HepG2 (cell line): ENCODE measurements at regions not wholly inside any gene's neighbourhood (a gene's known extent, or its start where the extent isn't known, plus 50 kb on each side); places are given as distances from the start of the nearest gene placed in this dataset.

Experiments
- ATAC-seq: fragments of 200-7000 bp; cut with Tn5 transposase; 3 replicates; pipeline ENCODE4 v1.9.1; 2020; ENCODE audit warnings: mild to moderate bottlenecking, moderate library complexity
- BruUV-seq: library from RNA; stranded (reverse); fragments of 400-500 nt; replicated peaks from 2 replicates; lab custom pipeline; 2021; lab: Mats Ljungman, UMichigan
- CTCF ChIA-PET: fragments of 300-600 bp; formaldehyde crosslinking; extraction: SDS; loops from one replicate; lab custom pipeline; 2021; ENCODE audit warnings: low total read pairs, inconsistent platforms, low intra/inter-chr PET ratio; lab: Yijun Ruan, JAX
- POLR2A ChIA-PET: fragments of 350-600 bp; sonication (Branson Sonifier 250); formaldehyde crosslinking; loops from one replicate; lab custom pipeline; 2020; ENCODE audit warnings: antibody characterized with exemption, inconsistent platforms; lab: Yijun Ruan, JAX
- DNase-seq: peaks from one replicate; pipeline ENCODE4 v3.0.0-alpha.2; 2015; ENCODE audit warnings: low spot score
- FAIRE-seq: peaks from 3 replicates; lab custom pipeline; 2011; peaks lifted over from hg19 to GRCh38; lab: Jason Lieb, UNC
- H2AFZ ChIP-seq: one replicate; pipeline ENCODE4 v1.6.1; 2011; ENCODE audit warnings: low read length, inconsistent platforms
- H3K27ac ChIP-seq: fragments of 300-600 bp; 3 replicates; pipeline ENCODE4 v1.8.0; 2011; ENCODE audit warnings: mixed run types, mild to moderate bottlenecking, mixed read lengths, low read length, inconsistent platforms; ENCODE audit not compliant: insufficient read depth; ENCODE audit errors: extremely low read length
- H3K27me3 ChIP-seq, 2 experiments: fragments of 200-600 bp in 1 of 2; 2 replicates in 1 of 2; 3 replicates in 1 of 2; pipeline versions ENCODE4 v1.6.0 to v1.8.0; 2011; ENCODE audit warnings: low read length in 2 of 2, mild to moderate bottlenecking in 2 of 2, moderate library complexity in 2 of 2, inconsistent platforms in 1 of 2; ENCODE audit not compliant: insufficient read depth in 2 of 2, control insufficient read depth in 1 of 2
- H3K36me3 ChIP-seq, 2 experiments: fragments of 200-600 bp in 1 of 2; replicated peaks in 1 of 2; 2 replicates in 1 of 2; 3 replicates in 1 of 2; pipeline versions ENCODE4 v1.5.1 to v1.8.0; 2011; ENCODE audit warnings: low read length in 2 of 2, inconsistent platforms in 1 of 2; ENCODE audit not compliant: insufficient read depth in 2 of 2, control insufficient read depth in 1 of 2
- H3K4me1 ChIP-seq: 2 replicates; pipeline ENCODE4 v1.5.1; 2012; ENCODE audit warnings: low read length, inconsistent platforms; ENCODE audit not compliant: insufficient read depth
- H3K4me2 ChIP-seq: 2 replicates; pipeline ENCODE4 v1.6.0; 2011; ENCODE audit warnings: low read depth, low read length, inconsistent platforms
- H3K4me3 ChIP-seq, 3 experiments: fragments of 200-600 bp in 1 of 3; sonication (generic), shearing (Covaris generic) in 1 of 3; replicated peaks in 1 of 3; 2 replicates each; pipeline ENCODE4 v1.5.1; 2011 to 2016; ENCODE audit warnings: low read length in 3 of 3, inconsistent platforms in 2 of 3, low read depth in 2 of 3, mild to moderate bottlenecking in 2 of 3, control low read depth in 1 of 3, mixed read lengths in 1 of 3; ENCODE audit not compliant: insufficient read depth in 1 of 3
- H3K79me2 ChIP-seq: one replicate; pipeline ENCODE4 v1.6.1; 2011; ENCODE audit warnings: low read length, inconsistent platforms; ENCODE audit not compliant: insufficient read depth
- H3K9ac ChIP-seq: 2 replicates; pipeline ENCODE4 v1.6.0; 2011; ENCODE audit warnings: mild to moderate bottlenecking, low read depth, low read length, inconsistent platforms; ENCODE audit not compliant: insufficient read depth
- H3K9me3 ChIP-seq: 2 replicates; pipeline ENCODE4 v1.5.1; 2012; ENCODE audit warnings: mild to moderate bottlenecking, low read length
- H4K20me1 ChIP-seq: 2 replicates; pipeline ENCODE4 v1.6.0; 2011; ENCODE audit warnings: inconsistent platforms, mild to moderate bottlenecking, low read length, moderate library complexity; ENCODE audit not compliant: insufficient read depth
- BRD4 ChIP-seq: sonication (generic); formaldehyde crosslinking; IDR thresholded peaks from 2 replicates; pipeline ENCODE4 v1.4.0; 2020; ENCODE audit warnings: missing genetic modification reagents
- CREBL2 ChIP-seq: sonication (generic); formaldehyde crosslinking; IDR thresholded peaks from 2 replicates; pipeline ENCODE4 v1.8.1; 2023; ENCODE audit warnings: missing genetic modification reagents, mild to moderate bottlenecking, borderline replicate concordance
- HNF4A ChIP-seq: sonication (generic); formaldehyde crosslinking; IDR thresholded peaks from 2 replicates; pipeline ENCODE4 v1.4.0; 2020; ENCODE audit warnings: missing genetic modification reagents
- LBX2 ChIP-seq: sonication (generic); formaldehyde crosslinking; IDR thresholded peaks from 2 replicates; pipeline ENCODE4 v1.5.0; 2020; ENCODE audit warnings: missing genetic modification reagents, mild to moderate bottlenecking, borderline replicate concordance
- MAZ ChIP-seq, 2 experiments: sonication (generic) in 1 of 2; formaldehyde crosslinking in 1 of 2; IDR thresholded peaks; 2 replicates each; pipeline versions ENCODE4 v1.5.0 to v1.6.1; 2012 to 2020; ENCODE audit warnings: low read depth in 2 of 2, mild to moderate bottlenecking in 2 of 2, borderline replicate concordance in 1 of 2, improper control_type of control experiment in 1 of 2, low read length in 1 of 2, missing genetic modification reagents in 1 of 2, moderate library complexity in 1 of 2
- NCOA1 ChIP-seq: sonication (generic); formaldehyde crosslinking; IDR thresholded peaks from 2 replicates; pipeline ENCODE4 v1.9.0; 2021; ENCODE audit warnings: missing genetic modification reagents
- NCOR1 ChIP-seq: fragments of 200-600 bp; sonication (generic); IDR thresholded peaks from 2 replicates; pipeline ENCODE4 v1.7.0; 2017; ENCODE audit warnings: antibody characterized with exemption, low read length, borderline replicate concordance
- PRPF4 ChIP-seq: fragments of 200-400 bp; formaldehyde crosslinking; IDR thresholded peaks from 2 replicates; pipeline ENCODE4 v1.6.1; 2016; ENCODE audit warnings: low read length, low read depth; ENCODE audit not compliant: poor library complexity, severe bottlenecking
- REPIN1 ChIP-seq: sonication (generic); formaldehyde crosslinking; IDR thresholded peaks from 2 replicates; pipeline ENCODE4 v1.8.0; 2022; ENCODE audit warnings: missing genetic modification reagents, low read depth, mild to moderate bottlenecking, borderline replicate concordance
- RNF219 ChIP-seq: sonication (generic); formaldehyde crosslinking; IDR thresholded peaks from 2 replicates; pipeline ENCODE4 v1.5.0; 2020; ENCODE audit warnings: mild to moderate bottlenecking, missing genetic modification reagents
- SAFB2 ChIP-seq: sonication (generic); formaldehyde crosslinking; IDR thresholded peaks from 2 replicates; pipeline ENCODE4 v1.5.1; 2020; ENCODE audit warnings: missing genetic modification reagents, low read depth, mild to moderate bottlenecking, borderline replicate concordance
- SMC3 ChIP-seq: IDR thresholded peaks from 2 replicates; pipeline ENCODE4 v1.6.1; 2011; ENCODE audit warnings: low read length, improper control_type of control experiment
- SRSF4 ChIP-seq: fragments of 200-400 bp; formaldehyde crosslinking; IDR thresholded peaks from one replicate; pipeline ENCODE4 v1.6.1; 2018; ENCODE audit warnings: mild to moderate bottlenecking, low read depth, low read length, moderate library complexity; ENCODE audit not compliant: poor library complexity, severe bottlenecking
- TCF12 ChIP-seq, 2 experiments: fragments of 450-650 bp in 1 of 2; sonication (generic) in 1 of 2; formaldehyde crosslinking in 1 of 2; IDR thresholded peaks; 2 replicates each; pipeline versions ENCODE4 v1.6.1 to v1.8.0; 2017 to 2022; ENCODE audit warnings: antibody characterized with exemption in 1 of 2, mild to moderate bottlenecking in 1 of 2, missing genetic modification reagents in 1 of 2, moderate library complexity in 1 of 2
- ZBTB14 ChIP-seq: sonication (generic); formaldehyde crosslinking; IDR thresholded peaks from 2 replicates; pipeline ENCODE4 v1.4.0; 2020; ENCODE audit warnings: missing genetic modification reagents
- ZKSCAN8 ChIP-seq: IDR thresholded peaks from 2 replicates; pipeline ENCODE4 v1.6.1; 2016; ENCODE audit warnings: borderline replicate concordance, missing genetic modification reagents, missing compliant biosample characterization
- ZNF234 ChIP-seq: sonication (generic); formaldehyde crosslinking; conservative IDR thresholded peaks from 2 replicates; pipeline ENCODE4 v1.5.1; 2020; ENCODE audit warnings: mild to moderate bottlenecking, missing genetic modification reagents
- ZNF354B ChIP-seq: sonication (generic); formaldehyde crosslinking; IDR thresholded peaks from 2 replicates; pipeline ENCODE4 v1.8.0; 2022; ENCODE audit warnings: mild to moderate bottlenecking, missing genetic modification reagents
- ZNF552 ChIP-seq: sonication (generic); formaldehyde crosslinking; IDR thresholded peaks from 2 replicates; pipeline ENCODE4 v1.9.0; 2022; ENCODE audit warnings: missing genetic modification reagents, mild to moderate bottlenecking, borderline replicate concordance
- ZNF563 ChIP-seq: sonication (generic); formaldehyde crosslinking; IDR thresholded peaks from 2 replicates; pipeline ENCODE4 v1.8.0; 2022; ENCODE audit warnings: mild to moderate bottlenecking, moderate library complexity, missing genetic modification reagents
- ZNF572 ChIP-seq: sonication (generic); formaldehyde crosslinking; IDR thresholded peaks from 2 replicates; pipeline ENCODE4 v1.5.1; 2020; ENCODE audit warnings: mild to moderate bottlenecking, missing genetic modification reagents
- WGBS: methylation state at CpG from one replicate; pipeline ENCODE4 v1.1.6; 2017; ENCODE audit warnings: low lambda C conversion rate; 5-methylcytosine and 5-hydroxymethylcytosine counted together
- in situ Hi-C: cut with HindIII; loops from 2 replicates; pipeline ENCODE4 v1.10.0; 2017; ENCODE audit warnings: low pct_unique_long_range_greater_than_20kb; ENCODE audit not compliant: extremely low pct_ligation_motif_present
- intact Hi-C: fragments of 100-400 bp; cut with micrococcal nuclease; formaldehyde crosslinking; loops from one replicate; pipeline ENCODE4 v1.10.0; 2022; ENCODE audit not compliant: unreplicated experiment

GRCh38 chr1:221867003-221867402 is 125.1 kb upstream of the DUSP10 start (continued):
- TF ChIP-seq ZBTB14: no peak
- TF ChIP-seq NCOR1: no peak
- TF ChIP-seq LBX2: no peak
- TF ChIP-seq SMC3: no peak
- no peak for TF ChIP-seq CREBL2 (CRISPR knock-in tag)
- no peak for TF ChIP-seq HNF4A
- TF ChIP-seq NCOA1 (CRISPR knock-in tag): no peak
- TF ChIP-seq, all 625 proteins: peak for 0

- H3K27me3 ChIP-seq: no peaks in the 10 kb centered on the region; a peak in 1 of 5 replicates
- intact Hi-C loops (no loop called here), in situ Hi-C loops (no loop called here)
- CTCF ChIA-PET: no interaction called here
- no peak for FAIRE-seq
- H3K9me3 ChIP-seq: no peaks in the 10 kb centered on the region
- no peaks in the 10 kb centered on the region for H3K79me2 ChIP-seq
- H3K4me2 ChIP-seq: no peak overlapping the region
- no peak overlapping the region for H3K4me3 ChIP-seq
- ATAC-seq: no peak
- H3K9ac ChIP-seq: no peak overlapping the region
- H3K4me1 ChIP-seq: no peaks in the 10 kb centered on the region
- H2AFZ ChIP-seq: no peak overlapping the region
- H3K36me3 ChIP-seq: no peaks in the 10 kb centered on the region
- no peak for DNase-seq
- WGBS: 0% methylated on average over 2 of the region's 4 CpGs
- no TSS peak for BruUV-seq
- no peaks in the 10 kb centered on the region for H4K20me1 ChIP-seq
- POLR2A ChIA-PET: no interaction called here
- no peak overlapping the region for H3K27ac ChIP-seq
- no peak for TF ChIP-seq SRSF4
- TF ChIP-seq REPIN1 (CRISPR knock-in tag): no peak
- no peak for TF ChIP-seq SAFB2 (CRISPR knock-in tag)
- no peak for TF ChIP-seq ZNF552 (CRISPR knock-in tag)
- no peak for TF ChIP-seq BRD4 (CRISPR knock-in tag)
- TF ChIP-seq PRPF4: no peak
- no peak for TF ChIP-seq RNF219 (CRISPR knock-in tag)
- TF ChIP-seq TCF12 (IDR thresholded peaks at IDR 0.05): no peak
- TF ChIP-seq TCF12 (CRISPR knock-in tag; IDR thresholded peaks at IDR 0.05): no peak
- no peak for TF ChIP-seq ZNF572 (CRISPR knock-in tag)
- TF ChIP-seq ZNF234 (CRISPR knock-in tag): no peak
- TF ChIP-seq MAZ (IDR thresholded peaks at IDR 0.05; ENCODE audit: borderline replicate concordance, low read depth, low read length): no peak
- no peak for TF ChIP-seq MAZ (CRISPR knock-in tag; IDR thresholded peaks at IDR 0.05; ENCODE audit: low read depth)
- no peak for TF ChIP-seq ZNF563 (CRISPR knock-in tag)
- no peak for TF ChIP-seq ZKSCAN8 (CRISPR knock-in tag)
- TF ChIP-seq ZNF354B (CRISPR knock-in tag): no peak
These were observed 123.9 kb upstream of the DUSP10 start for GRCh38 chr1:221865808-221866207.
